ENCODE measurements at regions not wholly inside any gene's neighbourhood (a gene's known extent, or its start where the extent isn't known, plus 50 kb on each side); places are given as distances from the start of the nearest gene placed in this dataset.
"Not testable (repeated sequence)": the region's sequence is repeated elsewhere in the genome, so short reads cannot be mapped to it uniquely, and the experiment has no call there.

GRCh38 chr5:116951219-116951618 lies 376.6 kb upstream of the SEMA6A start:
- ATAC-seq = no peak
- DNase-seq = no peak
- Mint-ChIP-seq H3K27ac (no peak overlapping the region), H3K4me3 (no peak overlapping the region), H3K27me3 (peaks cover 4% of the 10 kb centered on the region), H3K9me3 (peaks cover 6% of the 10 kb centered on the region), H3K4me1 (ENCODE audit: low read depth) (peaks cover 3% of the 10 kb centered on the region), H3K36me3 (ENCODE audit: low read depth) (no peaks in the 10 kb centered on the region)
- intact Hi-C loops (cut with micrococcal nuclease) = no loop called here
- TF ChIP-seq, protein P1, sequence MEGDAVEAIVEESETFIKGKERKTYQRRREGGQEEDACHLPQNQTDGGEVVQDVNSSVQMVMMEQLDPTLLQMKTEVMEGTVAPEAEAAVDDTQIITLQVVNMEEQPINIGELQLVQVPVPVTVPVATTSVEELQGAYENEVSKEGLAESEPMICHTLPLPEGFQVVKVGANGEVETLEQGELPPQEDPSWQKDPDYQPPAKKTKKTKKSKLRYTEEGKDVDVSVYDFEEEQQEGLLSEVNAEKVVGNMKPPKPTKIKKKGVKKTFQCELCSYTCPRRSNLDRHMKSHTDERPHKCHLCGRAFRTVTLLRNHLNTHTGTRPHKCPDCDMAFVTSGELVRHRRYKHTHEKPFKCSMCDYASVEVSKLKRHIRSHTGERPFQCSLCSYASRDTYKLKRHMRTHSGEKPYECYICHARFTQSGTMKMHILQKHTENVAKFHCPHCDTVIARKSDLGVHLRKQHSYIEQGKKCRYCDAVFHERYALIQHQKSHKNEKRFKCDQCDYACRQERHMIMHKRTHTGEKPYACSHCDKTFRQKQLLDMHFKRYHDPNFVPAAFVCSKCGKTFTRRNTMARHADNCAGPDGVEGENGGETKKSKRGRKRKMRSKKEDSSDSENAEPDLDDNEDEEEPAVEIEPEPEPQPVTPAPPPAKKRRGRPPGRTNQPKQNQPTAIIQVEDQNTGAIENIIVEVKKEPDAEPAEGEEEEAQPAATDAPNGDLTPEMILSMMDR (IDR thresholded peaks at IDR 0.05) = no peak
- ChIA-PET CTCF (no interaction called here), POLR2A (no interaction called here)

DNA sequence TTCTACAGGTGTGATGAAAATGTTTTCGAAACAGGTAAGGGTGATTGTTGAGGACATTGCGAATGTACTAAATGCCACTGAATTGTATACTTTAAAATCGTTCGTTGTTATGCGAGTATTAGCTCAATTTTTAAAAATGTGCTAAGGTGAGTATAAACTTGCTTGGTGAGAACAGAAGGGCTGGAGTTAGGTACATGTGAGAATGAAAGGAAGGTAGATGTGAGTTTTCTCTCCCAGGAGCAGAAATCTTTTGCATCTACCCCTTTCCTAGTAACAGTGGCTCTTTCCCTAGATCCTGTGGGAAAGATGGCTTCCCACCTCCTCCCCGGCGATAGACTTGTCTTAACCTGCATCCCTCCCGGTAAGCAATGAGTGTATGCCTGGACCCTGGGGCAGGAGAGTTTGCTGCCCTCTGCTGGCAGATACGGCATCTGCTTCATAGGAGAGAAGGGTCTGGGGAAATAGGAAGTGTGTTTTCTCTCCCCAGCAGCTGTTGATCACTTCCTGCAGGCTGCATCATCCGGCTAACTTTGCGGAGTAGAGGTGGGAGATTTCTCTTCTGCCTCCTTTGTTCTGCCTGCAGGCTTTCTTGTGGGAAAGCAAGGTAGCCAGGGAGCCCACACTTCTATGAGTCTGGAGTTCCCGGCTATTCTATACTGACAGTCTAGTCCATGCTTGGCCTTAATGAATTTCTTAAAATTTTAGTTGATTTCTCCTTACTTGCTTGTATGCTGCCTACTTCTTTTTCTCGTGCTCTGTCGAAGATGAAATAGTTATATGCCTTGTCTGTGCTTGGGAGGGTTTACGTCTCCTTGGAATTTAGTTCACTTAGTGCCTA lies 373.3 kb upstream of the SEMA6A start:
- Mint-ChIP-seq H3K27ac (no peak overlapping the region), H3K9me3 (peaks cover 6% of the 10 kb centered on the region)
- peak; percentile 84 for ATAC-seq

DNA sequence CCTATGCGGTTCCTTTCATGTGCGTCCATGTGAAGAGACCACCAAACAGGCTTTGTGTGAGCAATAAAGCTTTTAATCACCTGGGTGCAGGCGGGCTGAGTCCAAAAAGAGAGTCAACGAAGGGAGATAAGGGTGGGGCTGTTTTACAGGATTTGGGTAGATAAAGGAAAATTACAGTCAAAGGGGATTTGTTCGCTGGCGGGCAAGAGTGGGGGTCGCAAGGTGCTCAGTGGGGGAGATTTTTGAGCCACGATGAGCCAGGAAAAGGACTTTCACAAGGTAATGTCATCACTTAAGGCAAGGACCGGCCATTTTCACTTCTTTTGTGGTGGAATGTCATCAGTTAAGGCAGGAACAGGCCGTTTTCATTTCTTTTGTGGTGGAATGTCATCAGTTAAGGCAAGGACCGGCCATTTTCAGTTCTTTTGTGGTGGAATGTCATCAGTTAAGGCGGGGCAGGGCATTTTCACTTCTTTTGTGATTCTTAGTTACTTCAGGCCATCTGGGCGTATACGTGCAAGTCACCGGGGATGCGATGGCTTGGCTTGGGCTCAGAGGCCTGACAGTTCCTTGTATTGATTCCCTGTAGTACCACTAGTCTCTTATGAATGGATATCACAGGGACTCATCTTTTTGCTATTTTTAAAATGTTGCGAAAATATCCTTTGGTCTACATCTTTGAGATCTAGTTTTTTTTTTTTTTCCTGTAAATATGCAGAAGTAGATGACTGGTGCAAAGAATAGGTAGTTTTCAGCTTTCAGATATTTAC lies 371.2 kb upstream of the SEMA6A start:
- H3K27me3 Mint-ChIP-seq; H3K4me3 Mint-ChIP-seq; H3K27ac Mint-ChIP-seq; DNase-seq; ATAC-seq; H3K9me3 Mint-ChIP-seq; CTCF ChIA-PET; POLR2A ChIA-PET; H3K36me3 Mint-ChIP-seq (ENCODE audit: low read depth); H3K4me1 Mint-ChIP-seq (ENCODE audit: low read depth): not testable (repeated sequence)
- intact Hi-C loops (cut with micrococcal nuclease) = loop anchor here (5.0 kb wide), 2 partner anchors 368 to 808 kb away; no protein-coding TSS in a partner anchor

More for the DNA sequence above, 373.3 kb upstream of the SEMA6A start:
- peak; percentile 74 for DNase-seq
- CTCF ChIA-PET = interaction anchor here (0.7 to 1.7 kb wide), 6 partner anchors 9 to 811 kb away, joined by 3 to 12 read pairs (median 3); partner anchors contain the start of gene SEMA6A
- no peak overlapping the region for H3K4me3 Mint-ChIP-seq
- no peaks in the 10 kb centered on the region for H3K36me3 Mint-ChIP-seq (ENCODE audit: low read depth)
- intact Hi-C loops (cut with micrococcal nuclease) = loop anchor here (5.0 kb wide), 2 partner anchors 371 to 811 kb away; no protein-coding TSS in a partner anchor
- H3K27me3 Mint-ChIP-seq = peaks cover 4% of the 10 kb centered on the region
- TF ChIP-seq, protein P1 (IDR thresholded peaks at IDR 0.05) = peak; percentile 65
- POLR2A ChIA-PET = no interaction called here
- peaks cover 3% of the 10 kb centered on the region for H3K4me1 Mint-ChIP-seq (ENCODE audit: low read depth)

GRCh38 chr5:116944183-116944582 lies 369.6 kb upstream of the SEMA6A start:
- intact Hi-C loops (cut with micrococcal nuclease) = no loop called here
- ChIA-PET CTCF (no interaction called here), POLR2A (no interaction called here)
- Mint-ChIP-seq H3K4me1 (ENCODE audit: low read depth) (peaks cover 3% of the 10 kb centered on the region), H3K4me3 (no peak overlapping the region), H3K27me3 (peaks cover 4% of the 10 kb centered on the region), H3K9me3 (peaks cover 6% of the 10 kb centered on the region), H3K27ac (no peak overlapping the region), H3K36me3 (ENCODE audit: low read depth) (no peaks in the 10 kb centered on the region)
- ATAC-seq = no peak
- TF ChIP-seq, protein P1 (IDR thresholded peaks at IDR 0.05) = no peak
- DNase-seq = no peak

GRCh38 chr5:116942622-116943021 lies 368.0 kb upstream of the SEMA6A start:
- no peak overlapping the region for H3K4me3 Mint-ChIP-seq

More at GRCh38 chr5:116942622-116943021, 368.0 kb upstream of the SEMA6A start:
- no peak overlapping the region for H3K27ac Mint-ChIP-seq
- intact Hi-C loops (cut with micrococcal nuclease) = no loop called here
- peaks cover 4% of the 10 kb centered on the region for H3K27me3 Mint-ChIP-seq
- peaks cover 6% of the 10 kb centered on the region for H3K9me3 Mint-ChIP-seq
- ChIA-PET CTCF (no interaction called here), POLR2A (no interaction called here)
- TF ChIP-seq, protein P1 (IDR thresholded peaks at IDR 0.05) = no peak
- ATAC-seq (no peak), DNase-seq (no peak)
- H3K4me1 Mint-ChIP-seq (ENCODE audit: low read depth) = no peaks in the 10 kb centered on the region
- no peaks in the 10 kb centered on the region for H3K36me3 Mint-ChIP-seq (ENCODE audit: low read depth)
